GM19455 (cell line): ENCODE measurements at regions not wholly inside any gene's neighbourhood (a gene's known extent, or its start where the extent isn't known, plus 50 kb on each side); places are given as distances from the start of the nearest gene placed in this dataset.
"Not testable (repeated sequence)": the region's sequence is repeated elsewhere in the genome, so short reads cannot be mapped to it uniquely, and the experiment has no call there.

ENCODE experiments used
- ATAC-seq: cut with Tn5 transposase; IDR thresholded peaks from one replicate; pipeline ENCODE4 v1.9.1; 2021; ENCODE audit not compliant: unreplicated experiment

DNA sequence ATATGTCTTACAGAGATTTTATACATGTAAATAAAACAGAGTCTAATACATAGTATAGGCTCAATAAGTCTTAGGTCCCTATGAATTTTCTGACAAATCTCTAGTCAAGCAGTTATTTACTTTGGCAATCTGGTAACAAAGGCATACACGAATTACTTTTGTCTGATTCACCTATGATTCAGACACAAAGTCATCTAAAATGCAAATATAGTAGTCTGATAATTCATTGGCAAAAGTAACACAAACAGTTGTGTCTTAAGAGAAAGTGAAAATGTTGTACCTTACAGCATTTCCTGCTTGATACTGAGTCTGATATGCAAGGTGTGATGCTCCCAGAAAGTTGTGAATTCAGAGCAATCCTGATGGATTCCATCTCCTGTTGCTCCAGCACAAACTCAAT lies 209.4 kb upstream of the PRSS1 start:
- ATAC-seq, result no peak

DNA sequence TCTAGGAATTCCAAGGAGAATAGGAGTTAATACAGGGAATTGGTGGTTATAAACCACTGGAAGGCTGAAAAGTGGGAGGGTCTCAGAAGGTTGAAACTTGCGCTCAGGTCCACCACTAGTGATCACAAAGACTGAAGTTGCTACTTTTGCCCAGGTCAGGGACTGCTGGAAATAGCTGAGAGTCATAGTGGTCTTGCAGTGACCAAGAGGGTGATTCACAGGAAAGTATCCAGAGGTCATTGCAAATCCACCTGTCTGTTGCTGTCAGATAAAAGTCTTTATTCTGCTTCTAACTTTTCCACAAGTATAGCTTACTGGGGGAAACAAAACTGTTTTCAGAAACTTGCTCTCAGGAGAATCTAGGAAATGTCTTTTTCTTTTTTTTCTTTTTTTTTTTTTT lies 211.5 kb upstream of the PRSS1 start:
- ATAC-seq, result no peak

DNA sequence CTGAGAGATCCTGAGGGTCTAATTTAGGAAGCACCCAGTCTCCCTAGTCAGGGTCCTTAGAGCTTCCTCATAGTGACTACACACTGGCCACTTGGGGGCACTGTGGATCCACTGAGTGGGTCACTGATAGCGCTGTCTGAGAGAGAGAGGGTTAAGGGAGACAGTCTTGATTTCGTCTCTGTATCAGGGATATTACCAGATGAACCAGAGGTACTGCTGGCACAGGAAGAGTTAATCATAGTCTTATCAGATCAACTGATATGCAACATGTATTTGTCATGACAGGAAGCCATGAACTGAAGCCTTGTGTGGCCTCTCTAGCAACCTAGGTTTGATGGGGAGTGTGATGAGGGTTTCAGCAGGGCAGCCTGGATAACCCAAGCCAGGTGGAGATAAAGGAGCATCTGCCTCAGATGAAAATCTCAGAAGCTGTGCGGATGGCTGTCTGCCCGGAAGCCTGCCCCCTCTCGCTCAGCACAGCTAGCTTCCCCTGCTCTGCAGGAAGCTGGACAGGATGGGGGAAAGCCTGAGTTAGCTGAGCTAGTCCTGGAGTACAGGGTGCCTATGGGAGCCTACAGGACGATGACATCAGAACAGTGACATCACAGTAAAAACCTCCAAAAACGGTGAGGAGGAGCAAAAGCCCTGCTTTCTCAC lies 214.0 kb upstream of the PRSS1 start:
- peak; percentile 93 for ATAC-seq

DNA sequence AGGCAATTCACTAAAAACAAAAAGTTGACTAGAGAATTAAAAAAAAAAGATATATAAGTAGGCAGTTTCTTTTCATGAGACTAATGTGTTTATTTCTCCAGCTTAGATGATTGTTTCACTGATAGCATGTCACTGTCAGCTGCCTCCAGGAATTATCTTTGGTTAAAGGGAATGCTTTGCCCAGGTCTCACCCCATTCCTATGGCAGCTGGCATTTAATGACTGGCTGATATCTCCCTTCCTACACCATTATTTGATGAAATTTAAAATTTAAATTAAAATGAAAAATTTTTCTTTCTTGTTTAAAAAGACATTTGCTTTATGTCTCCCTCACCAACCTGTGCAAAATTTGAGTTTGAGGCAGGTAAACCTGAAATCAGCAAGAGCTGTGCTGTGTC lies 214.5 kb upstream of the PRSS1 start:
- no peak for ATAC-seq

DNA sequence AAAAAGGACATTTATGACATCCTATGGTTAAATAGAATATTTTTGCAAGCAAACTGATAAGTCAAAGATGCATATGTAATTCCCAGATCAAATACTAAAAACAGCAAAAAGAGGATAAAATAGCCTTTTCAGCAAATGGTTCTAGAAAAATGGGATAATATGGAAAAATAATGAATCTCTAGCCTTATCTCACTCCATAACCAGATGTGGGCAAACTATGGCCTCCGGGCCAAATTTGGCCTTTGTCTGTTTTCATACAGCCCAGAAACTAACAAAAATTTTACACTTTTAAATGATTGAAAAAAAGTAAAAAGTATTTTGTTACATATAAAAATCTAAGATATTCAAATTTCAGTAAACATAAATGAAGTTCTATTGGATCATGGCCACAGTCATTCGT lies 215.4 kb upstream of the PRSS1 start:
- ATAC-seq, result no peak

DNA sequence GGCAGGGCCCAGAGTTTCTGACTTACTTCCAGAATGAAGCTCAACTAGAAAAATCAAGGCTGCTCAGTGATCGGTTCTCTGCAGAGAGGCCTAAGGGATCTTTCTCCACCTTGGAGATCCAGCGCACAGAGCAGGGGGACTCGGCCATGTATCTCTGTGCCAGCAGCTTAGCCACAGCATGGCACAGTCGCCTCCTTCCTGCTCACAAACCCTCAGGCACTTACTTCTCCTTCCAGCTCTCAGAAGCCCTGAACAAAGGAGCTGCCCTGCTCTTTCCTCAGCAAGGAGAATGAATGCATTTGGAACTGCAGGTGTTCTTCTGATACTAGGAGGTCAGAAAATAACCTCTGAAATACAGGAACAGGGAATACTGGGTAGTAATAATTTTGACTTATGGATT lies 219.7 kb upstream of the PRSS1 start:
- no peak for ATAC-seq

DNA sequence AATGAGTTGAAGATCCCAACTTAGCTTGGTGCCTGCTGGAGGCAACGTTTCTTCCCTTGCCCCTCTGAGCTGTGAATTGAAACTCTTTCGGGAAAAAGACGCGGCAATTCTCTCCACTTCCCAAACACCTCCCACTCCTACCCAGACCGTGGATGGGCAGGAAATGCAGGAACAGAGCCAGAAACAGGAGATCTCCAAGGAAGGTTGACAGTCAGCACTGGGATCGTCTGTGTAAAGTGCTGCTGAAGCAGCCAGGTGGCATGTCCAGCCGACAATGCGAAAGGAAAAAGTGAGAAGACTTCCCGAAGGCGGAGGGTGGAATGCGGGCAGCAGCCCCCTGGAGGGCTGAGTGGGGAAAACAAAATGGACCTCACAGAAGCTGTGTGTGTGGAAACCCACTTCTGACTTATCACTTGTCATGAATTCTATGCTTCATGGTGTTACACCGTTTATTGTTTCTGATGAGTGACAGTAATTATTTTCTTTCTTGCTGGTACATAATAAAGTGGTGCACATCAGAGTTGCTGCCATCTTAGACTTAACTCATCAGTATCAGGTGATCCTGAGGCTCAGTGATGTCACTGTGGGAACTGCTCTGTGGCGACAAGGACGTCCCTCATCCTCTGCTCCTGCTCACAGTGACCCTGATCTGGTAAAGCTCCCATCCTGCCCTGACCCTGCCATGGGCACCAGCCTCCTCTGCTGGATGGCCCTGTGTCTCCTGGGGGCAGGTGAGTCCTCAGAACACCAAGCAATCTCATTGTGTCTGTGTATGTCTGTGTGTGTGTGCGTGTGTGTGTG lies 220.5 kb upstream of the PRSS1 start:
- no peak for ATAC-seq

DNA sequence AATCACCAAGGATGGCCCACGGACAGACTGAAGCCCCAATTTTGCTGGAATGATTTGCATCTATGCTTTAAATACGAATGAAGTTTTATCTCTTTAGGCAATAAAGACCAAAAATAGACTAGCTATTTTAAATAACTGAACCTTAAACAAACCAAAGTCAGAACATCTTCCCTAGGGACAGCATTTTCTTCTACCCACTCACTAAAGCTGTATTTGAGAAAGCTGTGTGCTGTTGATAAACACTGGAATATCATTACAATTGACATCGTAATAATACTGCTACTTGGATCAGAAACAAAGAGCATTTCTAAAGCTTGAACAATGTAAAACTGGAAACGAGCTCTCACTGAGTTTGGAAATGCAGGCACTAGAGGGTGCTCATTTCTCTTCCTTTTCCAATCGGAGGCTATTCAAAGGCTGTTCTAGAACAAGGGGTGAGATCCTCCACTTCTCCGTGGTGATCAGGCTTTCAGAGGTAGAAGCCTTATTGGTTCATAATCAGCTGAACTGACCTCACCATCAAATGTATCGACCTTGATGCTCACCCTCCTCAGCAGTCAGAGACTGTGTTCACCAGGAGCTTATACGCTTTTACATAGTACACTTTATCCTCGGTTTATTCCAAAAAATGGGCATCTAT lies 225.3 kb upstream of the PRSS1 start:
- no peak for ATAC-seq

DNA sequence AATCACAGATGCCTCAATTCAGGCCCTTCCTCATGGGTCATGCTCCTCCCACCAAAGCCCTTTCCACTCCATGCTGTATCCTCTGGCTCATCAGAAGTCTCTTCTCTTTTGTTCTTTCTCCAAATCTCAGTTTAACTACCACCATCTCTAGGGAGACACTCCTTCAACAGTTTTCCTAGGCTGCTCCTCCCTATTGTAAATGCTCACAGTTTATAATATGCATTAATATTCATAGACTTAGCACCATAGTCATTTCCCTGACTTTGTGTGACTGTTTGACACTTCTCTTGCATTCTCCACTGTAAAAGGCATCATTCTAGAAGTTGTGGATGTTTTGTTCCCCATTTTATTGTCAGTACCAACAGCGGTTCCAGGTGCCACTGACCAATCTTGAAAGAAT lies 226.5 kb upstream of the PRSS1 start:
- ATAC-seq, result no peak

DNA sequence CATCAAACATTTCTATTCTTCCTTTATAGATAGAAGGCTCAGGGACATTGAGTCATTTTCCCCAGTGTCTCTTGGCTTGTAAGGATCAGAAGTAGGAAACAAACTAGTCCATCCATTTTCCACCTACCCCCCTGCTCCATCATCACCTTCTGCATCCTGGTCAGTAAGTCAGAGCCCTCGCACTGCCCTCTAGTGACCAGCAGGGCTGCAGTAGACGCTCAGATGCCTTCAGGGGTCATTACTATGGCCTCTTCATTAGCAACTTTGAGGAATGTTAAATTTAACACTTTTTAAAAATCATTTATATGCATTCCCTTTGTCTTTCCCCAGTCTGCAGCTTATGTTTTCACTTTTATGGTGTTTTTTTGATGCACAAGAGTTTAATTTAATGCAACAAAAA lies 228.4 kb upstream of the PRSS1 start:
- ATAC-seq, result not testable (repeated sequence)

DNA sequence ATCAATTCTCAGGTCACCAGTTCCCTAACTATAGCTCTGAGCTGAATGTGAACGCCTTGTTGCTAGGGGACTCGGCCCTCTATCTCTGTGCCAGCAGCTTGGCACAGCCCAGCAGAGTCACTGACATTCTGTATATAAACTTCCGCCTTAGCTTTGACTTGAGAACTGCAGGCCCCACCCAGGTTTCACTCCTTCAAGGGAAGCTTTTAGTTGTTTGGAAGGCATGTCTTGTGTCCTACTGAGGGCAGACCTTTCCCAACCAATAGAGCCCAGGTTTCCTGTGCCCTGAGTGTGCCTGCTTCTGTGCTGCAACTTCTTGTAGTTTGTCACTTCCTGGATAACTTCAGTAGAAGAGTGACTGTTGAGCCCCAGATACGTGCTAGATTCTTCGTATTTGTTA lies 228.8 kb upstream of the PRSS1 start:
- ATAC-seq, result not testable (repeated sequence)

DNA sequence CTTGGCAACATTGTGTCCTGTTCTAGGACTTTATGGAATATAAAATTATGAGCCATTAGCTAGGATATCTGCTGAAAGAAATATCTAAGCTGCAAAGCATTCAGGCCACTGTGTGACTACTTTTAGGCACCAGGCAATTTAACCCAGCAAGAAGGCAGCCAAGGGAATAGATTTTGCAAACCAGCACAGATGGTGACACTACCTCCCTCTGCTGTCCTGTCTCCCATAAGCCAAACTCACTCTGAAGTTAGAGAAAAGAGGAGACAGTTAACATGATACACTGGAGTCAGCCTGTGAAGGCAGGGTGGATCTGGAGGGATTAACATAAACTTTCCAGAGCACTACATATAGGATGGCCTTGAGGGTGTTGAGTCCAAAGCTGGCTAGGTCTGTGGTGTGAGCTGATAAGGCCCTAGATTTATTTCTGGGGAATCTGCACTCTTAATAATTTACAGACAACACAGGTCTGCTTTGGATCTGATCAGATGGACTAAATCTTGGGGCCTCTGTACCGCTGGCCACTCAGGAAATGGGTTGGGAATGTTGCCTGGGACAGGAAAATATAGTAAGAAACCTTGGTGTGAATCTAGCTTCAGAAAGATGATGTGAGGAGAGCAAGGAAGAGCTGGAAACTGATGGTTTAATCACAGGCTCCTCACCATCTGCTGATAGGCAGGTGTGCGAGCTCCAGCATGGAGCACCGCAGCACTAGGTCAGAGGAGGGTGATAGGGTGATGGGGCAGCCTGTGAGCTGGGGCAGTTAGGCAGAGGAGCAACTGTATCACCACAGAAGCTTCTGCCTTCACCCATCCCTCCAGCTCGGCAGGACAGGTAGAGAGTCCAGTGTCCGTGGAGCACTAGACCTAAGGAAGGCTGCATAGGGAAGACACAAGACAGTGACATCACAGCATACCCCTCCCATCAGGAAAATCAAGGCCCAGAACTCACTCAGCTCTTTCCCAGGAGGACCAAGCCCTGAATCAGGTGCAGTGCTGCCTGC lies 229.9 kb upstream of the PRSS1 start:
- ATAC-seq, result no peak

DNA sequence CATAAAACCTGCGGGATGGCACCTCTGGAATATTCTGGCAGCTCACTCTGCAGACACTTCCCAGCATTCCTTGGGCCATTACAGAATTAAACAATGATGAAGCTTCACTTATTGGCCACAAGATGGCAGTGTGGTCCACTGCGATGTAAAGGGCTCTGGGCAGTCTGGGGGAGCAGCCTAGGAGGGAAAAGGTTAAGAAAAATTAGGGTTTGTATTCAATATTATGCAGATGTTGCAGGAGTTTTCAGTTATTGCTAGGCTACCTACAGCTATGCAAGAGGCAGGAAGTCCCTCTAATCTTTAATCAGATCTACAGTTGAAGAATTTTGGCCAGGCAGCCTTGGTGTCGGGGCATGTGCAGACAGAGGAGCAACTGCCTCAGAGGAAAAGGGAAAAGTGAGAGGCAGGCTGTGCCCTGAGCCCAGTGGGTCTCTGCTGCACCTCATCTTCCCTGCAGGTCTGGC lies 233.2 kb upstream of the PRSS1 start:
- ATAC-seq, result peak; percentile 92

DNA sequence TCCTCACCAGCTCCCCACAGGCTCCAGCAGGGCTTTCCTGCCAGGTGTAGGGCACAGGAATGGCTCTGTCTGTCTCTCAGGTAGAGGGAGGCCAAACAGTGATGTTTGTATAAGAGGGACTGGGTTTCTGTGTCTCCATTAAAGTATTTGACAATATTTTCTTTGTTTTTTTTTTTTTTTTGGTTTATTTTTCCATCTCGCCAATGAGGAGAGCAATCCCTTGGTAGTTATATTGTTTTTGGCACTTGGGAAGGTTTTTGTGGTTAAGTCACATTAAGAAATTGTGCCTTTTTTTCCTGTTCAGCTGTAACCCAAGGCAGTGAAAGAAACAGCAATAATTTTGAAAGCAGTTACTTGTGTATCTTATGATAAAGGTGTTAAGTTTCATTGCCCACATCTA lies 234.6 kb upstream of the PRSS1 start:
- not testable (repeated sequence) for ATAC-seq

DNA sequence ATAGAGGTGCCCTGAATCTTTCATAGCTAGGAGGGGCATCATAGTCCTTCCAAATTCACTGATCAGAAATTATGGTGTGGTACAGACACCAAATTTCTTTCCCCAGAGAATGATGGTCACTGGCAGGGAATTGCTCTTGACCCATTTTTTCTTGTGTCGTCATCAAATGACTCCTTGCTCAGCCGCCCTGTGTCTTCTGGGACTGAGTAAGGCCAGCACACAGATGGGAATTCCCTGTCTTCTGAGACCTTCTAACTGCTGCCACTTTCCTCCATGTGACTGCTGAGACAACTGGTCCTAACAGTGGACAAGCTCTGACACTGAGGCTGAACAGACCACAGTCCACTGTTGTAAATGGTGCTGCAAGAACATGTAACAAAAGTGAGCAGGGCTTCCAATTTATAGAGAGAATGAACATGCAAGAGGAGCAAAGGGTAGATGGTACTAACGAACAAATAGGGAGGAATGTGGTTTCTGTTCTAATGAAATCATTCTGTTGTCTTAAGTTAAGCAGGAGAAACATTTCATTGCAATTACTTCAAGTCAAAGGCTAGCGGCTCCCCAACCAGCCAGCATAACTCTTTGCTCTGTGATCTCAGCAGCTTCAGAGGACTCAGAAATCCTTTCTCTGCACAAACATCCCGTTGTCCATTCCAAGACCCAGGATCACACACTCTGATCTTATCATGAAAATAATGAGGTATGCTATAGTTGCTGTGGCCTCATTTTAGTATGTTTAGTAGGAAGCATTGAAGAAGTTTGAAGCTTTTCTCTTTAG lies 235.9 kb upstream of the PRSS1 start:
- ATAC-seq, result no peak

DNA sequence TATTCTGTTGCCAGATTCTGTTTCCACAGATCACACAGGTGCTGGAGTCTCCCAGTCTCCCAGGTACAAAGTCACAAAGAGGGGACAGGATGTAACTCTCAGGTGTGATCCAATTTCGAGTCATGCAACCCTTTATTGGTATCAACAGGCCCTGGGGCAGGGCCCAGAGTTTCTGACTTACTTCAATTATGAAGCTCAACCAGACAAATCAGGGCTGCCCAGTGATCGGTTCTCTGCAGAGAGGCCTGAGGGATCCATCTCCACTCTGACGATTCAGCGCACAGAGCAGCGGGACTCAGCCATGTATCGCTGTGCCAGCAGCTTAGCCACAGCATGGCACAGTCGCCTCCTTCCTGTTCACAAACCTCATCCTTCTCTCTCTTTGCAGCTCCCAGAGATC lies 237.5 kb upstream of the PRSS1 start:
- no peak for ATAC-seq

DNA sequence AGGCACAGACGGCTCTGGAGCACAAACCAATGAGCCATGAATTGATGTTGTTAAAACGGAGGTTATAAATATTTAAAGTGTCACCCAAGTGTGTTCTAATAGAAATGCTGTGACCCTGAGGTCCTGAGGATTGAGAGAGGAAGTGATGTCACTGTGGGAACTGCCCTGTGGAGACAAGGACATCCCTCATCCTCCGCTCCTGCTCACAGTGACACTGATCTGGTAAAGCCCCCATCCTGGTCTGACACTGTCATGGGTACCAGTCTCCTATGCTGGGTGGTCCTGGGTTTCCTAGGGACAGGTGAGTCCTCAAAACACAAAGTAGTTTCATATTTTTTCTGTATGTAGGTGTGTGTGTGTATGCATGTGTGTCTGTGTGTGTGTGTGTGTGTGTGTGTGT lies 237.9 kb upstream of the PRSS1 start:
- no peak for ATAC-seq

DNA sequence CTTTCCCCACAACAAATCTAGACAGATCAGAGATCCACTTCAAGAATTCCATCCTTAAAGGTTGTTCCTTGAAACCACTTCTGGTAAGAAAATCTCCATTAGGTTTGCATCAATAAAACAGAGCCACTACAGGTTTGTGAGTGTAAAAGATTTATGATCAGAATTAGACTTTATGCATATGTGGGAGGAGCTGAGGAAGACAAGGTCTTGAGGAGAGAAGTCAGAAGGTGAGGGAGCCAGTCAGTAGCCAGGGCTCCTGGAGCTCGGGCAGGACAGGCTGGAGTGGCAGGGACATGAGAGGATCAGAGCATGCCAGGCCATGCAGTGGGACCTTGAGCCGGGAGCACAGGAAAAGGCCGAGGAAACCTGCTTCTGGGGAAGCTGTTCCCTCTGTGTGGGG lies 240.0 kb upstream of the PRSS1 start:
- not testable (repeated sequence) for ATAC-seq

DNA sequence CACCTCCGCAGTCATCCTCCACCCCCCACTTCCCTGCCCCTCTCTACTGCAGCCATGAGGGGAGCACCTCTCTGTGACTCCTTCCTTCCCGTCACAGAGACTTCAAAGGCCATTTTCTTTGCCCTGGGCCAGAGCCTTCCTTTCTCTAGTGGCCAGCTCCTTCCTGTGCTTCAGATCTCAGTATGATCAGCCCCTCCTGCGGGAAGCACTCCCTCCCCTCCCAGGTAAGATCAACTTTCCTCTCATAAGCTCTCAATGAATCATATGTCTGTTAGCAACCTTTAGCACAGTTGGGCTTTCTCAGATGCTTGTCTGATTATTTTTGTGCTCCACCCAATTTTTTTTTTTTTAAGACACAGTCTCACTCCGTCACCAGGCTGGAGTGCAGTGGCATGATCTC lies 241.0 kb upstream of the PRSS1 start:
- ATAC-seq, result no peak

DNA sequence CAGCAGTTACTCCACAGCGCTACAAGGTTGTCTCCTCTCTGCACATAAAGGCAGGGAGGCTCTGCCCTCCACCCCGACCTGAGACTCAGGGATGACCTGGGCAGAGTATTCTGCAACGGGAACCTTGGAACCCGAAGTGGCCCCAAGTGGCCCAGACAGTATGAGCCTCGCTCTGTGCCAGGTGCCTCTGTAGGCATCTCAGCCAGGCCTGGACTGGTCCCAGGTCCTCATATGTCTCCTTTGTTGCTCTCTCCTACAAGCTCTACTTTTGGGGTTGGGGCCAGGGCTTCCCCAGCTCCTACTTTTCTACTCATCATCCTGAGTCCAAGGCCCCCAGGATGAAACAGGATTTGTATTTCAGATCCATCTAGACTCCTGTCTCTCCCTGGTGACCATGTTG lies 241.5 kb upstream of the PRSS1 start:
- no peak for ATAC-seq
